Mononuclear cell (primary cell): ENCODE measurements at regions not wholly inside any gene's neighbourhood (a gene's known extent, or its start where the extent isn't known, plus 50 kb on each side); places are given as distances from the start of the nearest gene placed in this dataset.

Source experiments
- H3K27me3 ChIP-seq: 2 replicates; pipeline ENCODE4 v1.6.0; 2011; ENCODE audit warnings: low read length, control low read depth; ENCODE audit not compliant: insufficient read depth
- H3K4me1 ChIP-seq: 2 replicates; pipeline ENCODE4 v1.5.1; 2011; ENCODE audit warnings: mild to moderate bottlenecking, low read length, control low read depth; ENCODE audit not compliant: insufficient read depth
- H3K4me3 ChIP-seq: 2 replicates; pipeline ENCODE4 v1.5.1; 2011; ENCODE audit warnings: mild to moderate bottlenecking, low read length, moderate library complexity
- H3K9me3 ChIP-seq: 2 replicates; pipeline ENCODE4 v1.5.1; 2011; ENCODE audit warnings: low read depth, mild to moderate bottlenecking, control low read depth, low read length

- Histone ChIP-seq H3K4me3 (no peak overlapping the region), H3K9me3 (no peaks in the 10 kb centered on the region), H3K4me1 (no peaks in the 10 kb centered on the region), H3K27me3 (no peaks in the 10 kb centered on the region)
These were observed 335.5 kb upstream of the IGFBP7 start for GRCh38 chr4:57445686-57446085.

- no peaks in the 10 kb centered on the region for H3K27me3 ChIP-seq
- no peaks in the 10 kb centered on the region for H3K4me1 ChIP-seq
- H3K9me3 ChIP-seq, result no peaks in the 10 kb centered on the region
These were observed 334.5 kb upstream of the IGFBP7 start for GRCh38 chr4:57444671-57445070.

GRCh38 chr4:57443787-57444186 lies 333.6 kb upstream of the IGFBP7 start:
- H3K4me3 ChIP-seq, result no peak overlapping the region
- no peaks in the 10 kb centered on the region for H3K27me3 ChIP-seq
- H3K9me3 ChIP-seq, result no peaks in the 10 kb centered on the region
- no peaks in the 10 kb centered on the region for H3K4me1 ChIP-seq

More at GRCh38 chr4:57444671-57445070, 334.5 kb upstream of the IGFBP7 start:
- no peak overlapping the region for H3K4me3 ChIP-seq

GRCh38 chr4:57443308-57443707 lies 333.1 kb upstream of the IGFBP7 start:
- no peaks in the 10 kb centered on the region for H3K4me1 ChIP-seq
- H3K9me3 ChIP-seq, result no peaks in the 10 kb centered on the region
- H3K27me3 ChIP-seq, result no peaks in the 10 kb centered on the region
- no peak overlapping the region for H3K4me3 ChIP-seq

- H3K27me3 ChIP-seq, result no peaks in the 10 kb centered on the region
- H3K4me1 ChIP-seq, result no peaks in the 10 kb centered on the region
- H3K4me3 ChIP-seq, result no peak overlapping the region
- H3K9me3 ChIP-seq, result no peaks in the 10 kb centered on the region
These were observed 332.7 kb upstream of the IGFBP7 start for GRCh38 chr4:57442831-57443291.

GRCh38 chr4:57442241-57442640 lies 332.1 kb upstream of the IGFBP7 start:
- Histone ChIP-seq H3K4me1 (no peaks in the 10 kb centered on the region), H3K27me3 (no peaks in the 10 kb centered on the region), H3K9me3 (no peaks in the 10 kb centered on the region), H3K4me3 (no peak overlapping the region)

GRCh38 chr4:57437649-57438048 lies 327.5 kb upstream of the IGFBP7 start:
- Histone ChIP-seq H3K9me3 (no peaks in the 10 kb centered on the region), H3K4me3 (no peak overlapping the region), H3K27me3 (no peaks in the 10 kb centered on the region), H3K4me1 (no peaks in the 10 kb centered on the region)

- H3K4me1 ChIP-seq, result no peaks in the 10 kb centered on the region
- H3K4me3 ChIP-seq, result no peak overlapping the region
- H3K27me3 ChIP-seq, result no peaks in the 10 kb centered on the region
- H3K9me3 ChIP-seq, result no peaks in the 10 kb centered on the region
These were observed 325.1 kb upstream of the IGFBP7 start for GRCh38 chr4:57435300-57435699.

GRCh38 chr4:57430726-57431125 lies 320.5 kb upstream of the IGFBP7 start:
- no peak overlapping the region for H3K4me3 ChIP-seq
- H3K27me3 ChIP-seq, result no peaks in the 10 kb centered on the region
- H3K4me1 ChIP-seq, result no peaks in the 10 kb centered on the region
- H3K9me3 ChIP-seq, result no peaks in the 10 kb centered on the region

GRCh38 chr4:57426779-57427395 lies 316.7 kb upstream of the IGFBP7 start:
- Histone ChIP-seq H3K9me3 (no peaks in the 10 kb centered on the region), H3K4me1 (no peaks in the 10 kb centered on the region), H3K27me3 (no peaks in the 10 kb centered on the region), H3K4me3 (no peak overlapping the region)

- H3K4me3 ChIP-seq, result no peak overlapping the region
- H3K4me1 ChIP-seq, result no peaks in the 10 kb centered on the region
- no peaks in the 10 kb centered on the region for H3K9me3 ChIP-seq
- H3K27me3 ChIP-seq, result no peaks in the 10 kb centered on the region
These were observed 315.4 kb upstream of the IGFBP7 start for GRCh38 chr4:57425610-57426009.

GRCh38 chr4:57424232-57424897 lies 314.2 kb upstream of the IGFBP7 start:
- Histone ChIP-seq H3K4me3 (no peak overlapping the region), H3K9me3 (no peaks in the 10 kb centered on the region), H3K27me3 (no peaks in the 10 kb centered on the region), H3K4me1 (no peaks in the 10 kb centered on the region)

- no peaks in the 10 kb centered on the region for H3K9me3 ChIP-seq
- H3K4me3 ChIP-seq, result no peak overlapping the region
- no peaks in the 10 kb centered on the region for H3K27me3 ChIP-seq
- H3K4me1 ChIP-seq, result no peaks in the 10 kb centered on the region
These were observed 307.9 kb upstream of the IGFBP7 start for GRCh38 chr4:57418133-57418532.

GRCh38 chr4:57412259-57413054 lies 302.3 kb upstream of the IGFBP7 start:
- Histone ChIP-seq H3K27me3 (no peaks in the 10 kb centered on the region), H3K4me3 (no peak overlapping the region), H3K4me1 (no peaks in the 10 kb centered on the region), H3K9me3 (no peaks in the 10 kb centered on the region)

- no peaks in the 10 kb centered on the region for H3K4me1 ChIP-seq
- H3K9me3 ChIP-seq, result no peaks in the 10 kb centered on the region
- no peak overlapping the region for H3K4me3 ChIP-seq
- H3K27me3 ChIP-seq, result no peaks in the 10 kb centered on the region
These were observed 300.3 kb upstream of the IGFBP7 start for GRCh38 chr4:57410331-57411052.
